SK-N-DZ (cell line): ENCODE measurements at regions not wholly inside any gene's neighbourhood (a gene's known extent, or its start where the extent isn't known, plus 50 kb on each side); places are given as distances from the start of the nearest gene placed in this dataset.

ENCODE experiments used
- DNase-seq: peaks from one replicate; pipeline ENCODE4 v3.0.0-alpha.2; 2015; ENCODE audit warnings: low spot score

DNA sequence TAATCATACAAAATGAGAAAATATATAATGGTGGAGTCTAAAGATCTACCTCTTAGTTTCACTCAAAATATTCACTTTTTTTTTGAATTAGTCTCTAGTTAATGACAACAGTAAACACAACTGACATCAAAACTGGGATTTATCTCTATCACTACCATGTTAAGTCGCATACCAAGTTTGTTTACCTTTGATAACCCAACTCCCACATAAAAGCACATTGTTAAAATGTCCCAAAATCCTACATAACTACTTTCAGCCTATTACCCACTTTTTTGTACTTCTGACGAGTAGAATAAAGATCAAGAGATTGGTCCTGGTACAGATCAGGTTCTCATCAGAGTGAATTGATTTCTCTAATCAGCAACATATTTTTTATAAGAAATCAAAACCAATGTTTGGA, 518.5 kb downstream of the EPHA3 start:
- DNase-seq: no peak

DNA sequence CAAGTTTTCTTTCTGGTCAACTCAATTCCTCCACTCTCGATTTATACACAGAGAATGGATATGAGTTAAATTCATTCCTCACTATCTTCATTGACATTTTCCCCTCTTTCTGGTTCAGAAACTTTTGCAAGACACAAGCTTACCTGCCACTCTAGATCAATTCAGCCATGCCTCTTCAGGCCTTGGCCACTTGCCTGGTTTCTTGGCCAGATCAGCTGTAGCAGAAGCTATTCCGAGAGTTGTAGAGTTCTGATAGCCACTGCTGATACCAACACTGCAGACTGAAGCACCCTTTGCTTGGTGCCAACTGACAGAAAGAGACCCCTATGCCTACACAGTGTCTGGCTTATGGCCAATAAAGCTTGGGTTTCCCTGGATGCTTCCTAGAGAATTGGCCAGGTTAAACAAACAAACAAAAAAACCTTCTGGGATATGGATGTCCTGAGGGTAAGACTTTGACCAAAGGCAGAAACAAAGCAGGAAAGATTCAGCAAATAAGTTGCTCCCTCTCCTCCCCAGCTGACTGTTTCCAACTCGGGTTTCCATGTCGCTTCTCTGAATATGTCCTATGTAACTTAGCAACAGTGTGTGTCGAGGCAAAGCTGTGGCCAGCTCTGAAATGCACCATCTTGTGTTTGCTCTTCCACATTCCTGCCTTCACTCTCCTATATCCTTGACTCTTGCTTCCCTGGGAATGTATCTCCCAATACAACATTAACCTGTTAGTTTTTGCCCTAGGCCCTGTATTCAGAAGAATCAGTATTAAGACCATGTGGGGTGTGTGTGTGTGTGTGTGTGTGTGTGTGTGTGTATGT, 521.6 kb downstream of the EPHA3 start:
- no peak for DNase-seq

DNA sequence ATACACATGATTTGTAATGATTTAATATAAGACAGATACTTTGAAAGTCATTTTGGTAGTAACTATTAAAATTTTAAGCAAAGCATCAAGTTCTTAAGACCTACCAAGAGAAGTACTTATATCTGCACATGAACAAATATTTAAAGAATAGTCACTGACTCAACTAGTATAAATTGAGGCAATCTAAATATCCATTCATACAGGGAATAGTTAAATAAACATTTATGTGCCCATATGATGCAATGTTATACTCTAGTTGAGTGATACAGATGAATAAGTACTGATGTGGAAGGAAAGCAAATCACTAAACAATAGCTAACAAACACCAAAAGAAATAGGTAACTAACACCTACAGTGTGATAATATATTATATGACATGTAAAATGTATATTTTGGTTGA, 527.7 kb downstream of the EPHA3 start:
- no peak for DNase-seq

DNA sequence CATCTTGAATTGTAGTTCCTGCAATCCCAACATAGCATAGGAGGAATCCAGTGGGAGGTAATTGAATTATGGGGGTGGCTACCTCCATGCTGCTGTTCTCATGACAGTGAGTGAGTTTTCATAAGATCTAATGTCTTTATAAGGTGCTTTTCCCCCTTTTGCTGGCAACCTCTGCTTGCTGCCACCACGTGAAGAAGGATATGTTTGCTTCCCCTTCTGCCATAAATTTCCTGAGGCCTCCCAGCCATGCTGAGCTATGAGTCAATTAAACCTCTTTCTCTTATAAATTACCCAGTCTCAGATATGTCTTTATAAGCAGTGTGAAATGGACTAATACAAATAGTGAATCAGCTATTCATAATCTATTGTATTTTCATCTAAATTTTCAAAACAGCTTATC, 537.3 kb downstream of the EPHA3 start:
- no peak for DNase-seq

DNA sequence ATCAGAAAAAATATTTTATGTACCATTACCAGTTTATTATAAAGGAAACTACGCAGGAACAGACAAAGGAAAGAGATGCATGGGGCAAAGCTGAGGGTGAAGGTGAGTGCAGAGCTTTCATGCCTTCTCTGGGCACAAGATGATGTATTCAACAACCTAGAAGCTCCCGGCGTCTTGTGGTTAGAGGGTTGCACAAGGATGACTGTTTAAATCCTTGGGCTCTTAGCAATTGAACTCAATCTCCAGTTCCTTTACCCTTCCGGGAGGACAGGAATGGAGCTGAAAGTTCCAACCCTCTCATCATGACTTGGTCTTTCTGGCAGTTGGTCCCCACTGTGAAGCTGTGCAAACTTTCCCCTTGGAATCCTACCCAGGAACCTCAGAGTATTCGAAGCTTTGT, 542.0 kb downstream of the EPHA3 start:
- no peak for DNase-seq

DNA sequence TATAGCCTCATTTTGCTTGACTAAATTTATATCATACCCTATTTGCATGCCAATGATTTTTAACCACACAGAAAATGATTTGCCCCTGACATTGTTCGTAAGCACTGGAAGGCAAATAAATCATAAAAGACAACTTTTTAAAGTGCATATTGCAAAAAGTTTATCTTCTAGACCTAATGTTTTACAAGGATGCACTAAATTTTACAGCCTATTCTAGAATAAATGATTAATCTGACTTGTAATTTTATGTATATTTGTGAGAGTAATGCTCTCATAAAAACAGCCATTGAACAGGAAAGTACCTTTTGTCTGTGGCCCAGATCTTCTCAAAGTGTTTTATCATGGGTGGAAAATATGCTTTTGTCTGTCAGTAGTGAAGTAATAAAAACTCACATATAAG, 546.6 kb downstream of the EPHA3 start:
- no peak for DNase-seq

DNA sequence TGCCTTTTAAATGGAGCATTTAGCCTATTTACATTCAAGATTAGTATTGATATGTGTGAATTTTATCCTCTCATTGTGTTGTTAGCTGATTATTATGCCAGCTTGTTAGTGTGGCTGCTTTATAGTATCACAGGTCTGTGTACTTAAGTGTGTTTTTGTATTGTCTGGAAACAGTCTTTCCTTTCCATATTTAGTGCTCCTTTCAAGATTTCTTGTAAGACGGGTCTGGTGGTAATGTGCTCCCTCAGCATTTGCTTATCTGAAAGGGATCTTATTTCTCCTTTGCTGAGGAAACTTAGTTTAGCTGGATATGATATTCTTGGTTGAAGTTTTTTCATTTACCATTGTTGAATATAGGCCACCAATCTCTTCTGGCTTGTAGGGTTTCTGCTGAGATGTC, 549.0 kb downstream of the EPHA3 start:
- DNase-seq: no peak

DNA sequence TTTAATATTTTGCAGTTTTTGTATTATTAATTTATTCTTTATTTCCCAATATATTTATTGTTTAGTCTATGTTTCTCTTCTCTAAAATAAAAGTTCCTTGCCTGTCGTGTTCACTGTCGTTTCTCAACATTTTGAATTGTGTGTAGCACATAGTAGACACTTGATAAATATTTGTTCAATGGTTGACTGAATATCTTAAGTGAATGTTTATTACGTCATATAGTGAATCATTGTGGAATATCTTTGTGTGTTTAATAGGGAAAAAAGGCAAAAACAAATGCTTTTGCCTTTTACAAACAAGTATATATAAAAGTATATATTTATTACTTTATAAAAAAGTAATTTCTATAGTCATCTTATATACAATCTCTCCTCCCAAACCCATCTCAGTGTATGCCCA, 572.3 kb downstream of the EPHA3 start:
- DNase-seq: no peak

DNA sequence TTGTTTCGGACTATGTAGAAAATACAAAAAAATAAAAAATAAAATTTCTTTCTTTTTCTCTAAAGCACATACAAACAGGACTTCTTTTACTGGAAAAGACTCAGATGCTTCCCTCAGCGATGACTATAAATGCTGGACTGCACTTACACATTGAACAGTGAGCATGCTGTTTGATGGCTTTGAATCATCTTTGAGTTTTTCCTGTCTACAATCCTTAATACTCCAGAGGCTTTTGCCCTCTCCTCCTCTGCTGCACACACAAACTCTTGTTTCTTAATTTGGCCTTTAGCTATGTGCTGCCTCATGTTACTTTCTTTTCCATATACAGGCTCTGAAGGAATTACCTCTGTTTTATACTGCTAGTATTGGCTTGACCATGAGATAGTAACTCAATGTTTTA, 575.1 kb downstream of the EPHA3 start:
- no peak for DNase-seq

DNA sequence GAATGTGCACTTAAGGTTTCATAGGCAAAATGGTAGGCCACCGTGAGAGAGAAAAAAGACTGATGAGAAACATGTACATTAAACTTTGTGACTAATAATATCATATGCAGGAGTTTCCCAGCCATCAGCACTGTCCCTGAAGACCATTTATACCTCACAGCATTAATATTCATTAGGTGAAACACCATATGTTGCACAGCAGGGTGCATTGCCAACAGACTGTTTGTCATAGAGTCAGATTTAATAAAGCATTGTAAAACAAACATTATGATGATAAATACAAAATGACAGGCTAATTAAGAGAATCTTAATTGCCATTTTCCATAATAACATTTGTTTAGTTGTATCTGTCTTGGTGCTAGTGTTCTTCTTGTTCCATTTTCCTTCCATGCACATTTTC, 578.3 kb downstream of the EPHA3 start:
- DNase-seq: no peak

DNA sequence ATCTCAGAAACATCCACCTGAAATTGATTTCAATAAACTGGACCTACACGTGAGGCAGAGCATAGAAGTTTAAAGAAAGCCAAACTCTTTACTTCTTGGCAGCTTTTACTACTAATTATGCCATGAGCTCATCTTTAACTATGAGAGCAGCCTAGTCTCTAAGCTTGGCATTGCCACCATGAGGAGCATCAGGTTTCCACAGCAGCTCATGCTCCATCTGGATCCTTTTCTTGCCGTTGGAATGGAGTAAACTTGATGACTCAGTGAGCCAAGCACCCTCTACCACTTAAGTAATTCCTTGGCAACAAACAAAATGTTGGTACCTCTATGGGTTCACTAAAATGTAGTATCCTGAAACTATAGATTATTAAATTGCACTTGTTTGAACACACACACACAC, 583.2 kb downstream of the EPHA3 start:
- no peak for DNase-seq

DNA sequence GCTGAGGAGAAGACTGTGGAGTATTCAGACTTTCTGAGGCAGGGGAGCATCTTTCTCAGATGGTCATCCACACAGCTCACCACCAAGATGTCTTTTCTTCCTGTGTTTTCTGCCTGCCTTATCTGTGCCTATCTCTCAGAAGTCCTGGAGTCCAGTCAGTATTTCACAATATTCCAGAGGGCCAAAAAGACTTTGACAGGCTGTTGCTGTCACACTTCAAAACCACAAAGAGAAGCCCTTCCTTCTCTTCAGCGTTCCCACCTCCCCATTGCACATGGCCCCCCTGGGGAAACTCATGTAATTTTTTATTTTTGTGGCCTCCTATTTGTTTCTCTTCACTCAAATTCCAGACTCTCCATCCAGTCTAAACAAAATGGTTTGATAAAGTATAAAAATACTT, 585.2 kb downstream of the EPHA3 start:
- DNase-seq: no peak

DNA sequence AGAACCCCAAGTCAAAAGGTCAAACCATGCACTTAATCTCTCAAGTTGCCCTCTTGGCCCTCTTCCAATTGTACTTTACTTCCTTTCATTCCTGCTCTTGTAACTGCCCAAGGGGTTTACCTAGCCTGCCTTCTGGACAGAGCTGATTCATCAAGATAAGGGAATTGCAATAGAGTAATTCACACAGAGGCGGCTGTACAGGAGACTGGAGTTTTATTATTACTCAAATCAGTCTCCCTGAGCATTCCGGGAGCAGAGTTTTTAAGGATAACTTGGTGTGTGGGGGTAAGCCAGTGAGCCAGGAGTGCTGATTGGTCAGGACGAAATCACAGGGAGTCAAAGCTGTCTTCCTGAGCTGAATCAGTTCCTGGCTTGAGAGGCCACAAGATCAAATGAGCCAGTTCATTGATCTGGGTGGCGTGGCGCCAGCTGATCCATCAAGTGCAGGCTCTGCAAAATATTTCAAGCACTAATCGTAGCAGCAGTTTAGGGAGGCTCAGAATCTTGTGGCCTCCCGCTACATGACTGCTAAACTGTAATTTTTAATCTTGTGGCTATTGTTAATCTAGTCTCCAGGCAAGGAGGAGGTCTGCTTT, 590.0 kb downstream of the EPHA3 start:
- no peak for DNase-seq

DNA sequence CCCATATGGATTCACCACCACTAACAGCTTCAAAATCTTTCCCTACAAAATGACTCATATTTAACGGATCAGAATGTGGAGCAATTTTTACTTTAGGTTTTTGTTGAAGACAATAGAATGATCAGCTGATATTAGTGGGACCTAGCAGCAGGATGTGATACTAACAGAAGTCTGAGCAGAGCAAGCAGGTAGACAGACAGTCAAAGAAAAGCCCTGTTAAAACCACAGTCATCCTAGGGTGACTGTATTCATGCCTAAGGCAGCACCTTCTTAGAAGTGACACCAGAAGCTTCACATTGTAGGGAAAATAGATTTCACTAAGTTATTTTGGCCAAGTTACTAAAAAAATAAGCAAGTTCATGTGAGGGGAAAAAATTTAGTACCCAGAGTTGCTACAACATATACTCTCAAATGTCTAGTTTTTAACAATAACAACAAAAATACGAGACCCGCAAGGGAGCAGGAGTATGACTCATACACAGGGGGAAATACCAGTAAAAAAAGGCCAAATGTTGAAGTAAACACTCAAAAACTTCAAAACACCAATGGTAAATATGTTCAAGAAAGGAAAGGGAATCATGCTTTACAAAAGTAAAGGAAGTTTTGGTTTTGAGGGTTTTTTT, 590.9 kb downstream of the EPHA3 start:
- no peak for DNase-seq

DNA sequence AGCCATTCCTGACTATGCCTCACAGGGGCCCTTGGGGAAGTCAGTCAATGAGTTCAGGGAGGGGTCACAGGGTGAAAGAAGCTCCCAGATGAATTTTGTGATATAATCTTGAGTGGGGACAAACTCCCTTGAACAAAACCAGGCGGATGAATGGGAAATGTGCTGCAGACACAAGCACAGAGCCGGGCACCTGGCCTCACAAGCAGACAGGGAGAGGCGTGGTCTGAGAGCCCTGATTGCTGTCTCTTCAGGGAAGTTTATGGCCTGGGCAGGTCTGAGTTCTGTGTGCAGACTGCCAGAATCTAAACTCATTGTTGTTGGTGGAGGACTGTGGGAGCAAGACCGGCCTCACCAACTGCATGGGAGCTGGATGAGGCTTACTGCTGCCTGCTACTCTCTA, 591.8 kb downstream of the EPHA3 start:
- DNase-seq: no peak

DNA sequence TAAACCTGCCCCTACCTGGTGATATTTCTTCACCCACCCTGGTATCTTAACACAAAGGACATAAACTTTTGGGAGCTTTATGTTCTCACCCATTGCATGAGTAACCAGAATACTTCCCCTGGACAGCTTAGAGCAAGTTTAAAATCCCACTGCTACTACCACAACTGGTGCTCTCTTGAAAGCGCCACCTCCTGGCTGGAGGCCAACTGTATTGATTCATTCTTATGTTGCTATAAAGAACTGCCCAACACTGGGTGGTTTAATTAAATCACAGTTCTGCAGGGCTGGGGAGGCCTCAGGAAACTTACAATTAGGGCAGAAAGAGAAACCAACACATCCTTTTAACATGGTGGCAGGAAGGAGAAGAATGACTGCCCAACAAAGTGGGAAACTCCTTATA, 592.4 kb downstream of the EPHA3 start:
- DNase-seq: no peak

DNA sequence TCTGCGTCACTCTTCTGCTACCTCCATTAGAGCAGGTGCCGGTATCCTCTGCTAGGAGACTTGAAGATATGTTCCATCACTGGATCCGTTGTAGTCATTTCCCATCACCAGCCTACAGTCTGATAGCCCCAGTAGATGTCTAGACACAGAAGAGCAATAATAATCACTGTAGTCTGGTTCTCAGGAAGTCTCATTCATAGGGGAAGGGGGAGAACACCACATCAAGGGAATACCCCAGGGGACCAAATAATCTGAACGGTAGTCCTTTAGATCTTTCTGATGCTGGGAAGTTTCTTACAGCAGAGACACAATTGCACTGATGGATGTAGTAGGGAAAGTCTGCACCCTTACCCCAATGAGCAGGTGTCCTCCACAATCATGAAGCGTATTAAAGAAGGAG, 595.0 kb downstream of the EPHA3 start:
- no peak for DNase-seq

DNA sequence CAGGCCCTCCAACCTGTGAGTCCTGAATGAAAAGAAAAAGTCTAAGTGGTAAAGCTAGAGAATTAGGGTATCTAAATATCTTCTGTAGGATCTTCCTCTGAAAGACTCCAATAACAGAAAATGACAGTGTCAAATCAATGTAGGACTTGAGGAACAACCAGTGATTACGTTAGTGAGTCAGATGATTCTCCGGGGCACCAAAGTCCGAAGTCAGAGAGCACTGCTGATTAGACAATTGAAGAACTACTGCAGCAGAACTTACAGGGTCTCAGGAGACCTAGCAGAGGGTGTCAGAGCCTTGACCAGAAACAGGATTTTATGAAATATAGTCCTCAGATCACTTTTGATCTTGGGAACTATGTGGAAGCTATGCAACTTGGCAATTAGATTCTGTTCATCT, 605.8 kb downstream of the EPHA3 start:
- DNase-seq: no peak

DNA sequence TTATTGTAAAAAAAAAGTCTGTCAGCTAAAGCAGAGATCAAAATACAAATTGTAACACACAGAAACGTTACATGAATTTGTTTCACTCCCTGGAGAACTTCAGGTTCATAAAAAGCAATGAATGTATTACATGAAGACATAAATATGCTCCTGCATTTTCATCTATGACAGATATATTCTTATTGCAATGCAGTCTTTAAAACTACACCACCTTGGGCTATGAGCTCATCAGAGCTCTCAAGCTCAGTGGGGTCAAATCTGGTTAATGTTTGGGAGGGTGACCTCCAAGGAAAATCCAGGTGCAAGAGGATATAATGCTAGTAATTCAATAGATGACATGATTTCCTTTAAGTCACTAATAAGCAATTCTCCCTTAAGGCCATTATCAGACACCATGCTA, 606.8 kb downstream of the EPHA3 start:
- no peak for DNase-seq

DNA sequence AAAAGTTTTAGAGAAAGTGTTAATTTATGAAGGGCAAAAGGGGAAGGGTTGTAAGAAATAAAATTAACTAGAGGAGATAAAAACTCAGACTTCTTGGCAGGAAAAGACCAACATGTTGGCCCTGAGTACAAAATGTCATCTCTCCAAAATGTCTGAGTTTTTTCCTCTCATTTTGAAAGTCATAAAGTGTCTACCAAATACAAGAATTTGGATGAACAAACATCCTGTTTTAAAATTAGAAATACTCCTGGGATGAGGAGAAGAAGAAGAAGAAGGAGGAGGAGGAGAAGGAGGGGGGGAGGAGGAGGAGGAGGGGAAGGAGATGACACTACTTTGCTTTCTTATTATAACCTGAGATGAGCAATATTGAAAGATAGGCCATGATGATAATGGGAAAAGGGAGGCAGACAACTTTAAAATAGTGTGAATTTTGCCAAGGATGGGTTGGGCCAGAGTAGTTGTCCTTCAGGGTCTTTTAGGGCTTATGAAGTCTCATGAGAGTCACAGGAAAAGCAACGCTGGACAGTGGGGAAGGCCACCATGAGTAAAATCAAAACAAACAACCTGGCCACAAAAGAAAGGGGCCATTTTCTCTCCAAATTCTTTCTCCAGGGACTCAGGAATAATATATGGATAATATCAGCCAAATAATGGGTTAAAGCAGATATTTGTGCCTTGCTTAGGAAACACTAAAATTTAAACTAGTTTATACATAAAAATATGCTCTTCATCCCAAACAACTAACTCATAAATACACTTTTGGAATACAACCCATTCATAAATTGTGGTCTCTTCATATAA, 632.9 kb downstream of the EPHA3 start:
- DNase-seq: no peak

DNA sequence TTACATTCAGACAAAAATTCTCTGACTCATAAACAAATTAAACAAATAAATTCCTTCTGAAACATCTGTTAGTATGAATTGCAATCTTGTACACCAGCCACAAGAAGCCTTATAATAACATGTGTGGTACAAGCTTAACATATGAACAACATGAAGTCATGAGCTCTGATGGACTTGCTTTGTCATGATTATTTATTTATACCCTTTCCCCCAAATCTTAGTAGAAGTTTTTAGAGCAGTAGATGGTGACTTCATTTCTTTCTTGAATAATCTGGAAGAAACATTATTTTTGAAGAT, 633.4 kb downstream of the EPHA3 start:
- no peak for DNase-seq

DNA sequence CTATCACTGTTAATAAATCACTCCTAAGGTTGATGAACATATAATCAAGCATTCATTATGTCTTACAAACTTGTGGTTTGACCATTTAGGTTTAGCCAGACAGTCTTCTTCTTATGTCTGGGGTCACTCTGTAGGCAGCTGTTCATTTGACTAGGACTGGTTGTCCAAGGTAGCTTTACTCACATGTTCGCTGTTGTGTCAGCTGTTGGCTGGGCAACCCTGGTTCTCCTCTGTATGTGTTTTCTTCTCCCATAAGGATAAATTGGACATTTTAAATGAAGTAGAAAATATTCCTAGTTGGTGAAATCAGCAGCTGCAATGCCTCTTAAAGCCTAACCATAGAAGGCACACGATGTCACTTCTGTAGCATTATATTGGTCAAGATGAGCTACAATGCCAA, 635.1 kb downstream of the EPHA3 start:
- DNase-seq: no peak
